Panc1 (cell line): ENCODE measurements at regions not wholly inside any gene's neighbourhood (a gene's known extent, or its start where the extent isn't known, plus 50 kb on each side); places are given as distances from the start of the nearest gene placed in this dataset.

ENCODE experiments used
- ATAC-seq: fragments of 200-7000 bp; cut with Tn5 transposase; 2 replicates; pipeline ENCODE4 v1.9.1; 2020; ENCODE audit warnings: mild to moderate bottlenecking, moderate library complexity
- BruUV-seq: library from RNA; stranded (reverse); fragments of 400-500 nt; replicated peaks from 2 replicates; lab custom pipeline; 2021; lab: Mats Ljungman, UMichigan
- CTCF ChIA-PET: fragments of 300-600 bp; sonication (Branson Sonifier 250); formaldehyde crosslinking; loops from one replicate; lab custom pipeline; 2022; ENCODE audit warnings: antibody characterized with exemption; lab: Charles Lee
- POLR2A ChIA-PET: fragments of 300-600 bp; sonication (Branson Sonifier 250); formaldehyde crosslinking; loops from one replicate; lab custom pipeline; 2022; ENCODE audit warnings: antibody characterized with exemption; lab: Charles Lee
- DNase-seq: peaks from one replicate; pipeline ENCODE4 v3.0.0-alpha.2; 2010; ENCODE audit warnings: low read depth, low spot score
- H3K27ac ChIP-seq: 2 replicates; pipeline ENCODE4 v1.5.1; 2011; ENCODE audit warnings: mild to moderate bottlenecking, low read length, inconsistent platforms
- H3K27me3 ChIP-seq: fragments of 200-500 bp; sonication (Bioruptor generic); 2 replicates; pipeline ENCODE4 v1.6.0; 2014; ENCODE audit warnings: low read length, inconsistent platforms; ENCODE audit not compliant: control insufficient read depth, insufficient read depth
- H3K36me3 ChIP-seq: fragments of 200-500 bp; sonication (Bioruptor generic); 2 replicates; pipeline ENCODE4 v1.5.1; 2014; ENCODE audit warnings: inconsistent platforms, mild to moderate bottlenecking, low read length, moderate library complexity; ENCODE audit not compliant: control insufficient read depth, insufficient read depth
- H3K4me1 ChIP-seq: 2 replicates; pipeline ENCODE4 v1.5.1; 2011; ENCODE audit warnings: inconsistent platforms, mild to moderate bottlenecking, low read length, moderate library complexity; ENCODE audit not compliant: control insufficient read depth, insufficient read depth
- H3K4me3 ChIP-seq, 2 experiments: 2 replicates each; pipeline ENCODE4 v1.5.1; 2011 to 2012; ENCODE audit warnings: low read depth in 2 of 2, low read length in 2 of 2, mild to moderate bottlenecking in 2 of 2, inconsistent platforms in 1 of 2, moderate library complexity in 1 of 2
- H3K9me3 ChIP-seq: fragments of 200-500 bp; sonication (Bioruptor generic); 2 replicates; pipeline ENCODE4 v1.5.1; 2014; ENCODE audit warnings: low read depth, mild to moderate bottlenecking, inconsistent platforms, low read length, moderate library complexity; ENCODE audit not compliant: control insufficient read depth, insufficient read depth
- CTCF ChIP-seq: fragments of 450-650 bp; IDR thresholded peaks from 2 replicates; pipeline ENCODE4 v1.5.1; 2017; ENCODE audit warnings: mild to moderate bottlenecking
- POLR2AphosphoS5 ChIP-seq: IDR thresholded peaks from 2 replicates; pipeline ENCODE4 v1.6.1; 2012; ENCODE audit warnings: mild to moderate bottlenecking, low read depth, low read length, moderate library complexity
- REST ChIP-seq, 2 experiments: IDR thresholded peaks; 2 replicates each; pipeline ENCODE4 v1.6.1; 2011 to 2012; ENCODE audit warnings: low read depth in 2 of 2, control low read depth in 1 of 2, low read length in 1 of 2, mild to moderate bottlenecking in 1 of 2, moderate library complexity in 1 of 2; ENCODE audit not compliant: insufficient read depth in 1 of 2
- SIN3A ChIP-seq: IDR thresholded peaks from 2 replicates; pipeline ENCODE4 v1.6.1; 2012; ENCODE audit warnings: low read depth, mild to moderate bottlenecking, low read length, moderate library complexity, borderline replicate concordance; ENCODE audit not compliant: insufficient read depth
- TCF7L2 ChIP-seq: IDR thresholded peaks from 2 replicates; pipeline ENCODE4 v1.6.1; 2011; ENCODE audit warnings: mild to moderate bottlenecking, low read depth, low read length, inconsistent platforms
- in situ Hi-C: cut with HindIII; loops from 2 replicates; pipeline ENCODE4 v1.10.0; 2016; ENCODE audit warnings: low sequenced_read_pairs, low pct_unique_long_range_greater_than_20kb
- intact Hi-C: fragments of 100-400 bp; cut with micrococcal nuclease; formaldehyde crosslinking; loops from one replicate; pipeline ENCODE4 v1.10.0; 2022; ENCODE audit not compliant: unreplicated experiment

DNA sequence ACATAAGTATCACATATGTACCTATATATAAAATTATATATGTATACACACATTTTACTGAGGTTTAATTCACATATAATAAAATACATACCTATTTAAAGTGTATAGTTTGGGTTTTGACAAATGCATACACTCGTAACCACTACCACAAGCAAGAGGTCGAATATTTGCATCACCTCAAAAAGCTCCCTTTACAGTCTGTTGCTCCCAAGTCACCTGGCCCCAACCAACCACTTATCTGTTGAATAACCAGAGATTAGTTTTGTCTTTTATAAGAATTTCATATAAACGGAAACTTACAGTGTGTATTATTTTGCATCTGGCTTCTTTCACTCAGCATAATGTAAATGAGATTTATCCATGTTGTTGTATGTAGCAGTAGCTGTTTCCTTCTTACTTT, 218.9 kb downstream of the MAT2B start:
- ChIA-PET POLR2A (no interaction called here), CTCF (no interaction called here)
- Histone ChIP-seq H3K9me3 (no peaks in the 10 kb centered on the region), H3K36me3 (no peaks in the 10 kb centered on the region), H3K27me3 (no peaks in the 10 kb centered on the region), H3K4me1 (no peaks in the 10 kb centered on the region), H3K4me3 (no peak overlapping the region), H3K27ac (no peak overlapping the region)
- TF ChIP-seq POLR2AphosphoS5: no peak
- TF ChIP-seq REST (IDR thresholded peaks at IDR 0.05; ENCODE audit: insufficient read depth in 1 of 2, low read depth in 2 of 2, low read length in 1 of 2): no peak
- TF ChIP-seq CTCF: no peak
- TF ChIP-seq SIN3A: no peak
- no peak for TF ChIP-seq TCF7L2
- ATAC-seq: no peak
- no TSS peak for BruUV-seq
- in situ Hi-C loops: no loop called here
- intact Hi-C loops: no loop called here
- DNase-seq: no peak

DNA sequence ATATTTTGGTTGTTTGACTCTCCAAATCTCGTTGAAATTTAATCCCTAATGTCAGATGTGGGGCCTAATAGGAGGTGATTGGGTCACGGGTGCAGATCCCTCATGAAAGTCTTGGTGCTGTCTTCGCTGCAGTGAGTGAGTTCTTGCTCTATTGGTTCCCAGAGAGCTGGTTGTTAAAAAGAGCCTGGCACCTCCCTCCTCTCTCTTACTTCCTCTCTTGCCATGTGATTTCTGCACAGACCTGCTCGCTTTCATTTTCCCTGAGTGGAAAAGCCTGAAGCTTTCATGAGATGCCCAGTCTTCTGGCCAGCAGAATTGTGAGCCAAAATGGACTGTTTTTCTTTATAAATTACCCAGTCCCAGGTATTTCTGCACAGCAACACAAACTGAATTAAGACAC, 221.6 kb downstream of the MAT2B start:
- CTCF ChIA-PET: no interaction called here
- no peak for ATAC-seq
- in situ Hi-C loops: no loop called here
- Histone ChIP-seq H3K4me1 (no peaks in the 10 kb centered on the region), H3K9me3 (no peaks in the 10 kb centered on the region), H3K27ac (no peak overlapping the region), H3K27me3 (no peaks in the 10 kb centered on the region), H3K36me3 (no peaks in the 10 kb centered on the region), H3K4me3 (no peak overlapping the region)
- BruUV-seq: no TSS peak
- intact Hi-C loops: no loop called here
- POLR2A ChIA-PET: no interaction called here
- no peak for DNase-seq
- TF ChIP-seq REST (IDR thresholded peaks at IDR 0.05; ENCODE audit: insufficient read depth in 1 of 2, low read depth in 2 of 2, low read length in 1 of 2): no peak
- no peak for TF ChIP-seq CTCF
- no peak for TF ChIP-seq POLR2AphosphoS5
- TF ChIP-seq SIN3A: no peak
- TF ChIP-seq TCF7L2: no peak
